COLO829 (cell line): ENCODE measurements at regions not wholly inside any gene's neighbourhood (a gene's known extent, or its start where the extent isn't known, plus 50 kb on each side); places are given as distances from the start of the nearest gene placed in this dataset.

ENCODE experiments used
- DNase-seq: peaks from one replicate; pipeline ENCODE4 v3.0.0; 2012; ENCODE audit warnings: low spot score

GRCh38 chr12:89098441-89099112 is 253.7 kb downstream of the DUSP6 start:
- DNase-seq: no peak

- no peak for DNase-seq
These were observed 260.0 kb downstream of the DUSP6 start for GRCh38 chr12:89092297-89092696.

- no peak for DNase-seq
These were observed 260.9 kb downstream of the DUSP6 start for GRCh38 chr12:89091293-89091841.

GRCh38 chr12:89089264-89089663 is 263.0 kb downstream of the DUSP6 start:
- no peak for DNase-seq

- DNase-seq: no peak
These were observed 264.4 kb downstream of the DUSP6 start for GRCh38 chr12:89087876-89088275.

GRCh38 chr12:89087149-89087825 is 265.0 kb downstream of the DUSP6 start:
- DNase-seq: no peak

- no peak for DNase-seq
These were observed 266.9 kb downstream of the DUSP6 start for GRCh38 chr12:89085421-89085820.

GRCh38 chr12:89084751-89085150 is 267.6 kb downstream of the DUSP6 start:
- no peak for DNase-seq

- no peak for DNase-seq
These were observed 268.8 kb downstream of the DUSP6 start for GRCh38 chr12:89083491-89083890.

GRCh38 chr12:89082370-89082753 is 269.9 kb downstream of the DUSP6 start:
- DNase-seq: no peak

- DNase-seq: no peak
These were observed 270.5 kb downstream of the DUSP6 start for GRCh38 chr12:89081719-89082369.

- peak; percentile 38 for DNase-seq
These were observed 271.4 kb downstream of the DUSP6 start for GRCh38 chr12:89080793-89081465.

GRCh38 chr12:89075880-89076540 is 276.3 kb downstream of the DUSP6 start:
- no peak for DNase-seq

- DNase-seq: no peak
These were observed 278.6 kb downstream of the DUSP6 start for GRCh38 chr12:89073659-89074058.

- DNase-seq: no peak
These were observed 279.3 kb downstream of the DUSP6 start for GRCh38 chr12:89073027-89073398.

- no peak for DNase-seq
These were observed 279.8 kb downstream of the DUSP6 start for GRCh38 chr12:89072294-89073026.

GRCh38 chr12:89070603-89071002 is 281.7 kb downstream of the DUSP6 start:
- DNase-seq: no peak

GRCh38 chr12:89069431-89069830 is 282.9 kb downstream of the DUSP6 start:
- DNase-seq: no peak

- no peak for DNase-seq
These were observed 284.7 kb downstream of the DUSP6 start for GRCh38 chr12:89067421-89068187.

- peak; percentile 81 for DNase-seq
These were observed 287.5 kb downstream of the DUSP6 start for GRCh38 chr12:89064780-89065179.

GRCh38 chr12:89064151-89064550 is 288.1 kb downstream of the DUSP6 start:
- DNase-seq: no peak
